ENCODE measurements at regions not wholly inside any gene's neighbourhood (a gene's known extent, or its start where the extent isn't known, plus 50 kb on each side); places are given as distances from the start of the nearest gene placed in this dataset.

DNA sequence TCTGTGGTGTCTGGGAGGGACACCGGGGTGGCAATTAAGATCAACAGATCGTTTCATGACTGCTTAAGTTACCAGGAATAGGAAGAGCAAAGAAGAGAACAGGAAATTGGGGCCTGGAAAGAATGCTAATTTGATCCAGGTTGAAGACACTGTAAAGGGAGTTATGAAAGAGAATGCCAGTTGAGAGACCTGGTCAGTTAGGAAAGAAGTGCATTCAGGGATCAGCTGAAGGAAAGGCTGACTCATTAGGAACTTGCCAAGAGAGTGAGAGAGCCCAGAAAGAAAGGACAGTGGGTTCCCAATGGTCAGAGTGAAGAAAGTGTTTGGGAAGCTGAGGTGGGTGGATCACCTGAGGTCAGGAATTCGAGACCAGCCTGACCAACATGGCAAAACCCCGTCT, 119.6 kb downstream of the UBE2U start:
- Histone ChIP-seq H3K9ac (ENCODE audit: low read length) (no peak overlapping the region), H2AFZ (ENCODE audit: insufficient read depth, low read depth, low read length, poor library complexity, severe bottlenecking) (no peak overlapping the region), H3K79me2 (ENCODE audit: control insufficient read depth, insufficient read depth, low read length) (no peaks in the 10 kb centered on the region), H3K27me3 (replicated peaks in 1 of 4; ENCODE audit: control extremely low read depth in 1 of 4, control insufficient read depth in 3 of 4, insufficient read depth in 4 of 4, low read length in 3 of 4) (peaks cover 0 to 5% (median 0%) of the 10 kb centered on the region in 4 experiments), H3K4me1 (ENCODE audit: control insufficient read depth in 2 of 2, insufficient read depth in 2 of 2, low read length in 2 of 2) (no peaks in the 10 kb centered on the region), H3K4me2 (replicated peaks; ENCODE audit: low read depth, low read length, poor library complexity, severe bottlenecking) (no peak overlapping the region), H3K4me3 (ENCODE audit: control extremely low read depth in 1 of 5, extremely low read depth in 1 of 5, insufficient read depth in 1 of 5, low read depth in 2 of 5, low read length in 4 of 5) (no peak overlapping the region), H3K36me3 (replicated peaks in 1 of 2; ENCODE audit: control extremely low read depth in 1 of 2, control insufficient read depth in 1 of 2, extremely low read depth in 1 of 2, insufficient read depth in 2 of 2, low read length in 1 of 2) (no peaks in the 10 kb centered on the region), H3K27ac (ENCODE audit: low read length in 2 of 2) (no peak overlapping the region), H4K20me1 (ENCODE audit: control insufficient read depth, insufficient read depth, low read length, poor library complexity, severe bottlenecking) (no peaks in the 10 kb centered on the region), H3K9me3 (ENCODE audit: control extremely low read depth in 1 of 3, control insufficient read depth in 2 of 3, insufficient read depth in 1 of 3, low read length in 2 of 3) (no peaks in the 10 kb centered on the region)
- no peak overlapping the region for H3K4me3 Mint-ChIP-seq
- 64% methylated on average over 2 of the region's 4 CpGs for WGBS (ENCODE audit: insufficient coverage)
- peaks cover 10% of the 10 kb centered on the region for H3K27me3 Mint-ChIP-seq
- H3K4me1 Mint-ChIP-seq: no peaks in the 10 kb centered on the region
- intact Hi-C loops (cut with micrococcal nuclease): no loop called here
- no peak for TF ChIP-seq EZH2 (IDR thresholded peaks at IDR 0.05; ENCODE audit: borderline replicate concordance, insufficient read depth, low read depth, low read length, poor library complexity, severe bottlenecking)
- TF ChIP-seq, protein P1, sequence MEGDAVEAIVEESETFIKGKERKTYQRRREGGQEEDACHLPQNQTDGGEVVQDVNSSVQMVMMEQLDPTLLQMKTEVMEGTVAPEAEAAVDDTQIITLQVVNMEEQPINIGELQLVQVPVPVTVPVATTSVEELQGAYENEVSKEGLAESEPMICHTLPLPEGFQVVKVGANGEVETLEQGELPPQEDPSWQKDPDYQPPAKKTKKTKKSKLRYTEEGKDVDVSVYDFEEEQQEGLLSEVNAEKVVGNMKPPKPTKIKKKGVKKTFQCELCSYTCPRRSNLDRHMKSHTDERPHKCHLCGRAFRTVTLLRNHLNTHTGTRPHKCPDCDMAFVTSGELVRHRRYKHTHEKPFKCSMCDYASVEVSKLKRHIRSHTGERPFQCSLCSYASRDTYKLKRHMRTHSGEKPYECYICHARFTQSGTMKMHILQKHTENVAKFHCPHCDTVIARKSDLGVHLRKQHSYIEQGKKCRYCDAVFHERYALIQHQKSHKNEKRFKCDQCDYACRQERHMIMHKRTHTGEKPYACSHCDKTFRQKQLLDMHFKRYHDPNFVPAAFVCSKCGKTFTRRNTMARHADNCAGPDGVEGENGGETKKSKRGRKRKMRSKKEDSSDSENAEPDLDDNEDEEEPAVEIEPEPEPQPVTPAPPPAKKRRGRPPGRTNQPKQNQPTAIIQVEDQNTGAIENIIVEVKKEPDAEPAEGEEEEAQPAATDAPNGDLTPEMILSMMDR (IDR thresholded peaks at IDR 0.05): no peak
- H3K9me3 Mint-ChIP-seq (ENCODE audit: insufficient read depth): no peaks in the 10 kb centered on the region
- no peak for ATAC-seq (ENCODE audit: low read depth)
- H3K27ac Mint-ChIP-seq: no peak overlapping the region
- DNase-seq: no peak
- POLR2A ChIA-PET: no interaction called here
- CTCF ChIA-PET: no interaction called here

GRCh38 chr1:64323882-64324281, 120.5 kb downstream of the UBE2U start:
- Histone ChIP-seq H3K4me1 (ENCODE audit: control insufficient read depth in 2 of 2, insufficient read depth in 2 of 2, low read length in 2 of 2) (no peaks in the 10 kb centered on the region), H3K79me2 (ENCODE audit: control insufficient read depth, insufficient read depth, low read length) (no peaks in the 10 kb centered on the region), H3K9ac (ENCODE audit: low read length) (no peak overlapping the region), H3K4me2 (replicated peaks; ENCODE audit: low read depth, low read length, poor library complexity, severe bottlenecking) (no peak overlapping the region), H4K20me1 (ENCODE audit: control insufficient read depth, insufficient read depth, low read length, poor library complexity, severe bottlenecking) (no peaks in the 10 kb centered on the region), H3K27me3 (replicated peaks in 1 of 4; ENCODE audit: control extremely low read depth in 1 of 4, control insufficient read depth in 3 of 4, insufficient read depth in 4 of 4, low read length in 3 of 4) (peaks cover 0 to 3% (median 0%) of the 10 kb centered on the region in 4 experiments), H3K4me3 (ENCODE audit: control extremely low read depth in 1 of 5, extremely low read depth in 1 of 5, insufficient read depth in 1 of 5, low read depth in 2 of 5, low read length in 4 of 5) (no peak overlapping the region), H3K9me3 (ENCODE audit: control extremely low read depth in 1 of 3, control insufficient read depth in 2 of 3, insufficient read depth in 1 of 3, low read length in 2 of 3) (no peaks in the 10 kb centered on the region), H3K27ac (ENCODE audit: low read length in 2 of 2) (no peak overlapping the region), H2AFZ (ENCODE audit: insufficient read depth, low read depth, low read length, poor library complexity, severe bottlenecking) (no peak overlapping the region), H3K36me3 (replicated peaks in 1 of 2; ENCODE audit: control extremely low read depth in 1 of 2, control insufficient read depth in 1 of 2, extremely low read depth in 1 of 2, insufficient read depth in 2 of 2, low read length in 1 of 2) (no peaks in the 10 kb centered on the region)
- Mint-ChIP-seq H3K4me1 (no peaks in the 10 kb centered on the region), H3K9me3 (ENCODE audit: insufficient read depth) (no peaks in the 10 kb centered on the region), H3K27ac (no peak overlapping the region), H3K4me3 (no peak overlapping the region), H3K27me3 (peaks cover 14% of the 10 kb centered on the region)
- ChIA-PET POLR2A (no interaction called here), CTCF (no interaction called here)
- no peak for TF ChIP-seq EZH2 (IDR thresholded peaks at IDR 0.05; ENCODE audit: borderline replicate concordance, insufficient read depth, low read depth, low read length, poor library complexity, severe bottlenecking)
- TF ChIP-seq, protein P1 (IDR thresholded peaks at IDR 0.05): no peak
- WGBS (ENCODE audit: insufficient coverage): 88% methylated on average over 1 of the region's 4 CpGs
- no peak for DNase-seq
- intact Hi-C loops (cut with micrococcal nuclease): no loop called here
- no peak for ATAC-seq (ENCODE audit: low read depth)
